HG03439 (cell line): ENCODE measurements at regions not wholly inside any gene's neighbourhood (a gene's known extent, or its start where the extent isn't known, plus 50 kb on each side); places are given as distances from the start of the nearest gene placed in this dataset.

Source experiments
- ATAC-seq: cut with Tn5 transposase; IDR thresholded peaks from one replicate; pipeline ENCODE4 v1.9.1; 2021; ENCODE audit warnings: mild to moderate bottlenecking, moderate library complexity; ENCODE audit not compliant: unreplicated experiment

GRCh38 chr5:8611067-8611466 lies 742.1 kb downstream of the MTRR start:
- ATAC-seq: no peak

DNA sequence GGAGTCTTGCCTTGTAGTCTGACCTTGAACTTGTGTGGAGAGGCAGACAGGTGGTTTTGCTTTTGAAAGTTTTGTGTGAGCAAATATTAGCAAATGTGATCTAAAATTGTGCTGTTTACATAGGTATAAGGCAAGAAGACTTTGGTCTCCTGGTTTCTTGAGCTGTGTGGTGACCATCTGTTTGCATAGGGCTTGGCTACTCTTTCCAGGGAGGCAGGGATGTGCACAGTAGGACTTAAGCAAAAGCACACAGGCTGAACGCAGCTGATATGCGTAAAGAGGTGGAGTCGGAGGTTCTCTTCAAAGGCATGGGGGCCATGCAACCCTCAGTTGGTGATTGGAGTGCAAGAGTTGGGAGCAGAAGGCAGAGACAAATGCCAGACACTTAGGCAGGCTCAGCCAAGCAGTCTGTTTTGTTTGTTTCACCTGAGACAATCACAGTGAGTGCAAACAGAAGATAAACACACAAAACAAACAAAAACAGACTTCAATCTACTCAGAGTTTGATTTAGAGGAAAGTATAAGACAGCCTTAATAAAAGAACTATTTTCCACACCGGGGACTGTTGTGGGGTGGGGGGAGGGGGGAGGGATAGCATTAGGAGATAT lies 744.2 kb downstream of the MTRR start:
- no peak for ATAC-seq

DNA sequence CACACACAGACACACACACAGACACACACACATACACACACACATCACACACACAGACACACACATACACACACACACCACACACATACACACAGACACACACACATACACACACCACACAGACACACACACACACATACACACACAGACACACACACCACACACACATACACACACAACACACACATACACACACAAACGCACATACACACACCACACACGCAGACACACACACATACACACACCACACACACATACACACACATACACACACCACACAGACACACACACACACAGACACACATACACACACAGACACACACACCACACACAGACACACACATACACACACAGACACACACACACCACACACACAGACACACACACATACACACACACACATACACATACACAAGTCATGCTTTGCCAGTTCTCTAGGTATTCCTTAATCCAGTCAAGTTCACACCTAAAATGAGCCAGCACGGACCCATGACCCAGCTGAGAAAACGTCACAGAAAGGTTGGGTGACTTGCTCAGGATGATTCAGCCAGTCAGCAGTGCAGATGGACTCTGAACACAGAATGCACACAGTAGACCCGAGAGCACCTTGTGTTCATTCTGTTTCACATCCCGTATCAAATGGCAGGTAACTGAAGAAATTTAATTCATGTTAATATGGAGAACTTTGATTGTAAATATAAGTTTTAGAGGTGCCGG lies 746.4 kb downstream of the MTRR start:
- no peak for ATAC-seq

DNA sequence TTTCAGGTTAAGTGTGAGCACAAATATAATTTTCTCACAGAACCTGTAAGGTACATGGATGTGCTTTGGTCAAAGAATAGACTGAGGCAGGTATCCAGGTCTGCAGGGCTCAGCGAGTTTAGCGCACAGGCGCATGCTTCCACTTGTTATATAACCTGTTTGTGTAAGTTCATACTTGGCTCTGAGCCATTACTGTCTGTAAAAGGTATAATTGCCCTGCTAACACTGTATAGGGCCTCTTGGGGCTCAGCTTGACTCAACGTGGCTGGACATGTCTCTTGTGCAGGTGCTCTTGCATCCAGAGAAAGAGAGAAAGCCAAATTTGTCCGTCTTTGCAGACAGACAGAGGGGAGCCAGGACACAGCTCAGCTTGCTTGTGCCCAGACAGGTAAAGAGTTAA lies 759.6 kb downstream of the MTRR start:
- ATAC-seq: no peak

GRCh38 chr5:8633259-8633658 lies 764.3 kb downstream of the MTRR start:
- no peak for ATAC-seq

- no peak for ATAC-seq
Measured at GRCh38 chr5:8633696-8634095, 764.7 kb downstream of the MTRR start.

DNA sequence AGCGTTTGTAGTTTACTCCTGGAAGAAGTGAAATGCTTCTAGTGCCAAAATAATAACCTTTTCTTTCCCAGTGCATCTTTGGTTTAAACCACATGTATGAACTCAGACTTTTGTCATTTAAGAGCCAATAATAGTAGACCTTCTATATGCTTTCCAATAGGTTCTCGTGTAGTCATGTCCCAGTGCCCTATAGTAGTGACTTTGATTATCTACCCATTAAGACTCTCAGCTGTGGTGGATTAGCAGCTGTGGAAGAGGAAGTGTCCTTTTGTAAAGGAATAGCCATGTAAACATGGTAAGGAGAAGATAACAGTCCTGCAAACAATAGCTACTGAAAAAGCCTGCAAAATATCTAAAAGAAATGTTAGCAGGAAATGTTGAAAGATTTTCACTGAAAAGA lies 765.3 kb downstream of the MTRR start:
- ATAC-seq: no peak

GRCh38 chr5:8641786-8642505 lies 773.0 kb downstream of the MTRR start:
- ATAC-seq: no peak

DNA sequence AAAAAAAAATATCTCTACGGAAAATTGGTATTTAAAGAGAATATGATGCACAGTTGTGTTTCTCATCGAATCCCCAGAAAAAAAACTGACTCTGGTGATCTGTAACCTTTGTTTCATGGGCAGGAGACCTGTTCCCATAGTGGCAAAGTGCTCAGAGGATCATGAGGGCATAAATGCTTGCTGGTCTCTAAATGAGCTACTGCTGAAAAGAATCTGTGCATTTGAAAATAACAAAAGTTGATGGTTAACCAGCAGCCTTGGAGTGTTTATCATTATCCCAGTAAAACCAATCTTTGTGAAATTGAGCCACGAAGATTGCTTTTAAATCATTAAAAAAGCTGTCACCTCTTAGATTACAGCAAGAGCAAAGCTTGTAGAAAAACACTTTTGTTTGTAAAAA lies 775.4 kb downstream of the MTRR start:
- ATAC-seq: no peak

DNA sequence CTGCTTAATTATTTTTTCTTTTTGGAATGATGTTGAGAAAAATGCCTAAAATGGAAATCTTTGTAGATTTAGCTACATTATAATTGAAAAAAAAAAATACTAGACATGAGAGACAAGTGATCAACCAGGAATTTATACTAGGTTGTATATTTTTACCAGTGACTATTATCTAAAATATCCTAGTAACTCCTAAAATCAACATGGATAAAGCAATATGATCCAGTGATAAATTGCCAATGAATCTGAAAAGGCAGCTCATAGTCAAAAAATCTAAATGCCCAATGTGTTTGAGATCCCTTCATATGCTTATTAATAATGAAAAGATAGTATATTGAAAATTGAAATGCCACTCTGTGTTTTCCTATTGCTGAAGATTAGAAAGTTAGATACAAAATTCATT lies 778.2 kb downstream of the MTRR start:
- ATAC-seq: no peak

DNA sequence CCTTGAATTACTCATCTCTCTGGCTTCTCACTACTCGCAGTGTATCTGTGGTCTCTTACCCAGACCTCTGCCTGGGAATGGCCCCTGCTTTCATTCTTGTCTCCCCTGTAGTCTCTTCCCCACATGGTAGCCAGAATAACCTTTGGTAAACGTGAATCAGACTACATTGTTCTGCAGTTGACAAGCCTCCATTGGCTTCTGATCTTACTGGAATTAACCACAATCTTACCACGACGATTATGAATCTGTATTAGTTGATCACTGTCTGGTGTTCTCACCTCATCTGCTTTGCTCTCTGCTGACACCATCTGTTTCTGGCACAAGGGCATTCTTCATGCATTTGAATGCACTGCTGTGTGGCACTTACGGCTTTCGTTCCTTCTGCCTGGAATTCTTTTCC lies 781.2 kb downstream of the MTRR start:
- no peak for ATAC-seq

- no peak for ATAC-seq
Measured at GRCh38 chr5:8660133-8660893, 791.4 kb downstream of the MTRR start.

DNA sequence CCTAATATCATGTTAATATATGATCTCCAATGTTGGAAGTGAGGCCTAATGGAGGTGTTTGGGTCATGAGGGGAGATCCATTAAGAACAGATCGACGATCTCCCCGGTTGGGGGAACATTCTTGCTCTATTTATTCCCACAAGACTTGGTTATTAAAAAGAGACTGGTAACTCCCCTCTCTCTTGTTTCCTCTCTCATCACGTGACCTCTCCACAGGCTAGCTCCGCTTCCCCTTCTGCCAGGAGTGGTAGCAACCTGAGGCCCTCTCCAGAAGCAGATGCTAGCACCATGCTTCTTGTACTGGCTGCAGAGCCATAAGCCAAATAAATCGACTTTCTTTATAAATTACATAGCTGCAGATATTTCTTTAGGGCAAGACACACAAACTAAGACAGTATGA lies 794.4 kb downstream of the MTRR start:
- no peak for ATAC-seq

GRCh38 chr5:8675182-8675581 lies 806.2 kb downstream of the MTRR start:
- no peak for ATAC-seq

- ATAC-seq: no peak
Measured at GRCh38 chr5:8676695-8677094, 807.7 kb downstream of the MTRR start.

DNA sequence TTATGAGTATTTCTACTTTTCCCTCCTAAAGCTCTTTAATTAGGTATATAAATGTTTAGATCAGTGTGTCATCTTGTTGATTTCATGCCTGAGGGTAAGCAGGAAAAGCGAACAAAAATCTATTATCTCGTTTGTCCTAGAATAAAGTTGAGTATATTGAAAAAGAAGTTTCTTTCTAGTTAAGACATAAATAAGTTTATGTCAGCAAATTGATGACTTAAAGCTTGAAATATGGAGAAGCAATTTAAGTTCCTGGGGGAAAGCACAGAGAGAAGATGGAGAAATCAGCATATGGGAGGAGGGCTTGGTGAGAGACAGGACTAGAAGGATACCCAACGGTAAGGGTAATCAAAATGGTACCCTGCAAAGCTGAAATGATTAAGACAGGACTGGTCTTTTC lies 813.4 kb downstream of the MTRR start:
- no peak for ATAC-seq

DNA sequence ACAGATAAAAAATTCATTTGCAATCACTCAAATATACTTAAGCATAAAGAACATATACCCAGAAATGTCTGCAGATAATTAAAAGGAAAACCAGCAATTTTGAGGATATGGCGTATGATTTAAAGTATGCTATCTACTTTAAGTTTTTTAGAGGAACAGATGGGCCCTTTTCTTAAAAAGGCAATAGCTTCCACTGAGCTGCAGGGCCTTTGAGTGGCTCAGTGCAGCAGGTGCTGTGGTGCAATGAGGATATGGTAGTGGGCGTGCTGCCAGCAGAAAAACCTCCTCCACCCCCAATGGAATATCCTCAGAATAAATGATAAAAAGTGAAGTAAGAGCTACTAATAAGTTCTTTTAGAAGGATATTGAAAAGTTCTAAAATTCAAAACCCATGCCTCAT lies 814.5 kb downstream of the MTRR start:
- no peak for ATAC-seq

GRCh38 chr5:8685704-8686103 lies 816.8 kb downstream of the MTRR start:
- no peak for ATAC-seq

- no peak for ATAC-seq
Measured at GRCh38 chr5:8686707-8687106, 817.8 kb downstream of the MTRR start.

- ATAC-seq: no peak
Measured at GRCh38 chr5:8689773-8690172, 820.8 kb downstream of the MTRR start.

- no peak for ATAC-seq
Measured at GRCh38 chr5:8691221-8691620, 822.3 kb downstream of the MTRR start.
